Esophagus muscularis mucosa (tissue), 4 donors: ENCODE measurements at regions not wholly inside any gene's neighbourhood (a gene's known extent, or its start where the extent isn't known, plus 50 kb on each side); places are given as distances from the start of the nearest gene placed in this dataset.

Source experiments
- DNase-seq: peaks from one replicate; pipeline ENCODE4 v3.0.0-alpha.2; 2017; ENCODE audit errors: extremely low spot score
- H3K27ac ChIP-seq, 4 donors: fragments of 200-600 bp; sonication (generic); replicated peaks in 1 of 4; 1 replicate in 3 of 4; 2 replicates in 1 of 4; pipeline ENCODE4 v1.5.1; 2016 to 2019; ENCODE audit warnings: mild to moderate bottlenecking in 1 of 4
- H3K27me3 ChIP-seq, 4 donors: fragments of 200-600 bp; sonication (generic); one replicate each; pipeline versions ENCODE4 v1.5.1 to v1.6.0; 2016 to 2019
- H3K36me3 ChIP-seq, 4 donors: fragments of 200-600 bp; sonication (generic); one replicate each; pipeline ENCODE4 v1.5.1; 2016 to 2019
- H3K4me1 ChIP-seq, 4 donors: fragments of 200-600 bp; sonication (generic); one replicate each; pipeline ENCODE4 v1.5.1; 2016 to 2019
- H3K4me3 ChIP-seq, 4 donors: fragments of 200-600 bp; sonication (generic); 1 replicate in 2 of 4; 2 replicates in 2 of 4; pipeline ENCODE4 v1.5.1; 2016 to 2019; ENCODE audit warnings: mild to moderate bottlenecking in 4 of 4, moderate library complexity in 1 of 4
- H3K9me3 ChIP-seq, 4 donors: fragments of 200-600 bp; sonication (generic); 1 replicate in 3 of 4; 2 replicates in 1 of 4; pipeline ENCODE4 v1.5.1; 2016 to 2019
- CTCF ChIP-seq, 3 experiments: fragments of 200-600 bp in 2 of 3; fragments of 450-650 bp in 1 of 3; sonication (generic) in 2 of 3; IDR thresholded peaks; one replicate each; pipeline ENCODE4 v1.5.1; 2017 to 2019; ENCODE audit warnings: antibody characterized with exemption in 3 of 3, mild to moderate bottlenecking in 2 of 3, moderate library complexity in 1 of 3
- EP300 ChIP-seq: sonication (generic); formaldehyde crosslinking; IDR thresholded peaks from one replicate; pipeline ENCODE4 v1.6.1; 2017; ENCODE audit warnings: antibody characterized with exemption
- POLR2A ChIP-seq: fragments of 450-650 bp; IDR thresholded peaks from one replicate; pipeline ENCODE4 v1.6.1; 2017; ENCODE audit warnings: antibody characterized with exemption, moderate library complexity, mild to moderate bottlenecking, low read depth
- POLR2AphosphoS5 ChIP-seq, 2 donors: sonication (generic); formaldehyde crosslinking; IDR thresholded peaks; one replicate each; pipeline ENCODE4 v1.6.1; 2017; ENCODE audit warnings: antibody characterized with exemption in 2 of 2
- WGBS: methylation state at CpG from one replicate; pipeline ENCODE4 v1.1.5; 2018; 5-methylcytosine and 5-hydroxymethylcytosine counted together
- intact Hi-C: fragments of 100-400 bp; cut with DNase I; formaldehyde crosslinking; loops from one replicate; pipeline ENCODE4 v1.15.1; 2023

GRCh38 chr4:176443646-176444409 lies 124.1 kb downstream of the SPCS3 start:
- TF ChIP-seq EP300 (no peak), CTCF (IDR thresholded peaks at IDR 0.05) (no peak), POLR2A (no peak), POLR2AphosphoS5 (IDR thresholded peaks at IDR 0.05) (no peak)
- Histone ChIP-seq H3K9me3 (no peaks in the 10 kb centered on the region), H3K4me3 (no peak overlapping the region), H3K27ac (no peak overlapping the region), H3K36me3 (no peaks in the 10 kb centered on the region), H3K27me3 (no peaks in the 10 kb centered on the region), H3K4me1 (peaks cover 0 to 9% (median 3%) of the 10 kb centered on the region in 4 donors)
- intact Hi-C loops, result no loop called here
- 58% methylated on average over 3 of the region's 3 CpGs for WGBS
- DNase-seq, result no peak

- no peak for DNase-seq
- Histone ChIP-seq H3K27me3 (no peaks in the 10 kb centered on the region), H3K9me3 (no peaks in the 10 kb centered on the region), H3K27ac (no peak overlapping the region), H3K36me3 (no peaks in the 10 kb centered on the region), H3K4me1 (peaks cover 0 to 9% (median 3%) of the 10 kb centered on the region in 4 donors), H3K4me3 (no peak overlapping the region)
- intact Hi-C loops, result no loop called here
- TF ChIP-seq POLR2A, result no peak
- no peak for TF ChIP-seq POLR2AphosphoS5 (IDR thresholded peaks at IDR 0.05)
- no peak for TF ChIP-seq EP300
- no peak for TF ChIP-seq CTCF (IDR thresholded peaks at IDR 0.05)
- WGBS, result 68% methylated on average over 3 of the region's 3 CpGs
These were observed 125.0 kb downstream of the SPCS3 start for GRCh38 chr4:176444741-176445140.

- Histone ChIP-seq H3K4me1 (peaks cover 0 to 5% (median 2%) of the 10 kb centered on the region in 4 donors), H3K27me3 (no peaks in the 10 kb centered on the region), H3K27ac (no peak overlapping the region), H3K4me3 (no peak overlapping the region), H3K9me3 (no peaks in the 10 kb centered on the region), H3K36me3 (no peaks in the 10 kb centered on the region)
- TF ChIP-seq EP300, result no peak
- no peak for TF ChIP-seq POLR2AphosphoS5 (IDR thresholded peaks at IDR 0.05)
- WGBS, result 88% methylated on average over 3 of the region's 3 CpGs
- DNase-seq, result no peak
- intact Hi-C loops, result no loop called here
These were observed 129.0 kb downstream of the SPCS3 start for GRCh38 chr4:176448761-176449160.

- Histone ChIP-seq H3K27ac (no peak overlapping the region), H3K27me3 (no peaks in the 10 kb centered on the region), H3K4me3 (no peak overlapping the region), H3K36me3 (no peaks in the 10 kb centered on the region), H3K9me3 (no peaks in the 10 kb centered on the region), H3K4me1 (no peaks in the 10 kb centered on the region)
- TF ChIP-seq CTCF (IDR thresholded peaks at IDR 0.05), result no peak
- TF ChIP-seq POLR2AphosphoS5 (IDR thresholded peaks at IDR 0.05), result no peak
- TF ChIP-seq POLR2A, result no peak
- TF ChIP-seq EP300, result no peak
- DNase-seq, result no peak
- intact Hi-C loops, result no loop called here
- WGBS, result 85% methylated on average over 6 of the region's 6 CpGs
These were observed 131.7 kb downstream of the SPCS3 start for GRCh38 chr4:176451443-176451842.

- Histone ChIP-seq H3K27ac (no peak overlapping the region), H3K4me3 (no peak overlapping the region), H3K9me3 (no peaks in the 10 kb centered on the region), H3K36me3 (no peaks in the 10 kb centered on the region), H3K27me3 (no peaks in the 10 kb centered on the region), H3K4me1 (no peaks in the 10 kb centered on the region)
- no peak for DNase-seq
- TF ChIP-seq CTCF (IDR thresholded peaks at IDR 0.05) (no peak), POLR2A (no peak), EP300 (no peak)
- intact Hi-C loops, result no loop called here
These were observed 133.3 kb downstream of the SPCS3 start for GRCh38 chr4:176453079-176453478.
